K562 (cell line): ENCODE measurements at regions not wholly inside any gene's neighbourhood (a gene's known extent, or its start where the extent isn't known, plus 50 kb on each side); places are given as distances from the start of the nearest gene placed in this dataset.

Experiments used
- DIDO1 ChIP-seq: fragments of 450-650 bp; IDR thresholded peaks from 2 replicates; pipeline ENCODE4 v1.6.1; 2016; ENCODE audit warnings: low read depth, missing biosample characterization, missing genetic modification characterization
- DPF2 ChIP-seq: fragments of 450-650 bp; IDR thresholded peaks from 2 replicates; pipeline ENCODE4 v1.6.1; 2016
- ELK1 ChIP-seq: sonication (generic); formaldehyde crosslinking; IDR thresholded peaks from 2 replicates; pipeline ENCODE4 v1.8.1; 2022; ENCODE audit warnings: missing genetic modification reagents
- ERF ChIP-seq: fragments of 450-650 bp; formaldehyde crosslinking; IDR thresholded peaks from 2 replicates; pipeline ENCODE4 v1.4.0; 2020; ENCODE audit warnings: mild to moderate bottlenecking, mixed read lengths
- FOXK1 ChIP-seq: sonication (generic); formaldehyde crosslinking; IDR thresholded peaks from 2 replicates; pipeline ENCODE4 v1.8.0; 2022; ENCODE audit warnings: missing genetic modification reagents, mild to moderate bottlenecking, borderline replicate concordance
- HOXB6 ChIP-seq: fragments of 250-450 bp; sonication (Bioruptor Pico); IDR thresholded peaks from 2 replicates; pipeline ENCODE4 v1.5.1; 2022; ENCODE audit warnings: mild to moderate bottlenecking, borderline replicate concordance
- KLF13 ChIP-seq: fragments of 450-650 bp; IDR thresholded peaks from 2 replicates; pipeline ENCODE4 v1.6.1; 2016; ENCODE audit warnings: missing genetic modification characterization, low read depth, mild to moderate bottlenecking, missing compliant biosample characterization, moderate library complexity, borderline replicate concordance
- KLF16 ChIP-seq: IDR thresholded peaks from 2 replicates; pipeline ENCODE4 v1.6.1; 2016; ENCODE audit warnings: antibody characterized with exemption
- MBD1 ChIP-seq: fragments of 250-450 bp; sonication (Bioruptor Pico); IDR thresholded peaks from 2 replicates; pipeline ENCODE4 v1.8.0; 2022; ENCODE audit warnings: inconsistent platforms
- NR4A1 ChIP-seq, 2 experiments: fragments of 250-450 bp in 1 of 2; fragments of 450-650 bp in 1 of 2; sonication (Bioruptor Pico) in 1 of 2; IDR thresholded peaks; 2 replicates each; pipeline versions ENCODE4 v1.4.0 to v1.6.1; 2016 to 2020; ENCODE audit warnings: mild to moderate bottlenecking in 2 of 2, missing compliant biosample characterization in 1 of 2, missing genetic modification characterization in 1 of 2, moderate library complexity in 1 of 2
- SIN3B ChIP-seq: fragments of 450-650 bp; IDR thresholded peaks from 2 replicates; pipeline ENCODE4 v1.6.1; 2017; ENCODE audit warnings: low read depth, mild to moderate bottlenecking, moderate library complexity
- STAT5B ChIP-seq: fragments of 250-450 bp; sonication (Bioruptor Pico); IDR thresholded peaks from 2 replicates; pipeline ENCODE4 v1.8.0; 2021; ENCODE audit warnings: mild to moderate bottlenecking, inconsistent platforms
- SUPT5H ChIP-seq: fragments of 450-650 bp; IDR thresholded peaks from 2 replicates; pipeline ENCODE4 v1.6.1; 2016
- TCF15 ChIP-seq: fragments of 250-450 bp; sonication (Bioruptor Pico); IDR thresholded peaks from 2 replicates; pipeline ENCODE4 v1.8.0; 2022; ENCODE audit warnings: moderate library complexity, mild to moderate bottlenecking, inconsistent platforms
- TEAD4 ChIP-seq, 2 experiments: sonication (generic) in 1 of 2; formaldehyde crosslinking in 1 of 2; IDR thresholded peaks; 2 replicates each; pipeline versions ENCODE4 v1.6.1 to v1.8.0; 2012 to 2022; ENCODE audit warnings: borderline replicate concordance in 1 of 2, inconsistent platforms in 1 of 2, low read length in 1 of 2, mild to moderate bottlenecking in 1 of 2, missing genetic modification reagents in 1 of 2
- ZBTB12 ChIP-seq: fragments of 250-450 bp; sonication (Bioruptor Pico); IDR thresholded peaks from 2 replicates; pipeline ENCODE4 v1.4.0; 2020
- ZNF175 ChIP-seq: fragments of 200-800 bp; sonication (Bioruptor generic); IDR thresholded peaks from 2 replicates; pipeline ENCODE4 v1.6.1; 2016; ENCODE audit warnings: low read depth, mild to moderate bottlenecking, missing genetic modification characterization, missing compliant biosample characterization
- ZNF311 ChIP-seq: fragments of 250-450 bp; sonication (Bioruptor Pico); IDR thresholded peaks from 2 replicates; pipeline ENCODE4 v1.4.0; 2020; ENCODE audit warnings: mild to moderate bottlenecking, moderate library complexity
- ZNF395 ChIP-seq: fragments of 200-800 bp; sonication (Bioruptor generic); IDR thresholded peaks from 2 replicates; pipeline ENCODE4 v1.6.1; 2017; ENCODE audit warnings: missing genetic modification characterization, missing compliant biosample characterization
- ZNF583 ChIP-seq: fragments of 250-450 bp; sonication (Bioruptor Pico); IDR thresholded peaks from 2 replicates; pipeline ENCODE4 v1.4.0; 2020

- 0 out of 2 replicates have a peak, but pooled peaks have one; percentile 14 for TF ChIP-seq ZBTB12 (CRISPR knock-in tag)
- peak; percentile 65; the same call in 1 of the 2 replicates for TF ChIP-seq ZNF395 (CRISPR knock-in tag)
- TF ChIP-seq SUPT5H: no peak
- no peak for TF ChIP-seq ZNF311 (CRISPR knock-in tag)
- no peak for TF ChIP-seq DPF2
- TF ChIP-seq ELK1 (CRISPR knock-in tag): no peak
- no peak for TF ChIP-seq KLF16
- TF ChIP-seq TEAD4 (IDR thresholded peaks at IDR 0.05; ENCODE audit: low read length): no peak
- TF ChIP-seq TEAD4 (CRISPR knock-in tag; IDR thresholded peaks at IDR 0.05; ENCODE audit: borderline replicate concordance): no peak
- TF ChIP-seq KLF13 (tag): no peak
- 0 out of 2 replicates have a peak, but pooled peaks have one; percentile 75 for TF ChIP-seq NR4A1 (CRISPR knock-in tag; IDR thresholded peaks at IDR 0.05)
- TF ChIP-seq NR4A1 (tag; IDR thresholded peaks at IDR 0.05): no peak
- no peak for TF ChIP-seq FOXK1 (CRISPR knock-in tag)
- TF ChIP-seq TCF15 (CRISPR knock-in tag): no peak
- 0 out of 2 replicates have a peak, but pooled peaks have one; percentile 58 for TF ChIP-seq ZNF583 (CRISPR knock-in tag)
- TF ChIP-seq HOXB6 (CRISPR knock-in tag): no peak
- TF ChIP-seq DIDO1: peak; percentile 46; the same call in 1 of the 2 replicates
- no peak for TF ChIP-seq SIN3B
- no peak for TF ChIP-seq STAT5B (CRISPR knock-in tag)
- TF ChIP-seq MBD1 (CRISPR knock-in tag): no peak
- TF ChIP-seq ERF: 0 out of 2 replicates have a peak, but pooled peaks have one; percentile 18
- peak; percentile 67; the same call in 1 of the 2 replicates for TF ChIP-seq ZNF175 (CRISPR knock-in tag)
Observed at GRCh38 chr16:79891458-79891857, 290.9 kb upstream of the MAF start (continued).
